GM18505 (cell line): ENCODE measurements at regions not wholly inside any gene's neighbourhood (a gene's known extent, or its start where the extent isn't known, plus 50 kb on each side); places are given as distances from the start of the nearest gene placed in this dataset.

ENCODE experiments used
- ATAC-seq: cut with Tn5 transposase; IDR thresholded peaks from one replicate; pipeline ENCODE4 v1.9.1; 2021; ENCODE audit not compliant: unreplicated experiment
- POLR2A ChIP-seq: IDR thresholded peaks from 4 replicates; pipeline ENCODE4 v1.6.1; 2011; ENCODE audit warnings: borderline replicate concordance; ENCODE audit not compliant: insufficient read depth, insufficient read length; ENCODE audit errors: extremely low read depth

- ATAC-seq = no peak
- TF ChIP-seq POLR2A = no peak
Observed at GRCh38 chr3:106806964-106807363, 570.3 kb upstream of the CCDC54 start.

GRCh38 chr3:106809041-106809440 lies 568.2 kb upstream of the CCDC54 start:
- no peak for ATAC-seq
- no peak for TF ChIP-seq POLR2A

DNA sequence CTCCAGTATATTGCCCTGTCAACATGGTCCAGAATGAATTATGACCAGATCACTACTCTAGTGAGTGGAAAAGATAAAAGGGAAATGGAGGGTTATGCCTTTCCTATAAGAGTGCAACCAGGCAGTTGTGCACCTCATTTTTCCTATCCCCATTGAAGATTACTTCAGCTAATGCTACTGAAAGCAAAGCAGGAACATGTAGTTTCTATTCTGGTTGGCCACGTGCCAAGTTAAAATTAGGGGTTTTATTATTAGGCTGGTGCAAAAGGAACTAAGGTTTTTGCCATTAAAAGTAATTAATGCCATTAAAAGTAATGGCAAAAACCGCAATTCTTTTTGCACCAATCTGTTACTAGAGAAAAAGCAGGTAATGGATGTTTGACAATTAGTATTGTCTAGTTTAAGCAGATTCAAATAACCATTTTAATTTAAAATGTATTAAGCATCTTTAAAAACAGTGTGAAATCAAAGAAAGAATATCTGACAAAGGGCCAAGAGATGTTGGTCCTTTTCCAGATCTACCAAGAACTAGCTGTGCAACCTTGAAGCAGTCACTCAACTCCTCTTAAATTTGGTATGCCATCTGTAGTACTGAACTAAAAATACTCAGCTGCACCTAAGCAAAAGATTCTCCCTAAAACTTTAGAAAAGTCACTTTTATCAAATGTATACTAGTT lies 567.5 kb upstream of the CCDC54 start:
- no peak for ATAC-seq
- no peak for TF ChIP-seq POLR2A

GRCh38 chr3:106810300-106810875 lies 566.9 kb upstream of the CCDC54 start:
- TF ChIP-seq POLR2A = no peak
- no peak for ATAC-seq

DNA sequence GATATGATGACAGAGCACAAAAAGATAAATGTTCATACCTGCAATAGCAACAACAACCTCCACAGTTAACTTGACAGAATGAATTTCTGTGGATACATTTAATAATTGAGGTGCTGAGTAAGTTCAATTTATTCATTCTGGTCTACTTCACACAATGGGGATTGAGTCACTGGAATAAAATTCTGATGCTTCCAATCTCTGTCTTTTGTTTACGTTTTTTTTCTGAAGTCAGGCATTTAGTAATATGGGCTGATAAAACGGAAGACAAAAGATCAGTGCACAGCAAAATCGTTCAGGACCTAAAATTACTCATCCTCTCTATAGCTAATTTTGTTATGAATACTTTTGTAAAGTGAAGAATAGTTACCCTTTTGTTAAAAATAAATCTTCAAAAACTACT lies 565.9 kb upstream of the CCDC54 start:
- no peak for TF ChIP-seq POLR2A
- ATAC-seq = no peak

DNA sequence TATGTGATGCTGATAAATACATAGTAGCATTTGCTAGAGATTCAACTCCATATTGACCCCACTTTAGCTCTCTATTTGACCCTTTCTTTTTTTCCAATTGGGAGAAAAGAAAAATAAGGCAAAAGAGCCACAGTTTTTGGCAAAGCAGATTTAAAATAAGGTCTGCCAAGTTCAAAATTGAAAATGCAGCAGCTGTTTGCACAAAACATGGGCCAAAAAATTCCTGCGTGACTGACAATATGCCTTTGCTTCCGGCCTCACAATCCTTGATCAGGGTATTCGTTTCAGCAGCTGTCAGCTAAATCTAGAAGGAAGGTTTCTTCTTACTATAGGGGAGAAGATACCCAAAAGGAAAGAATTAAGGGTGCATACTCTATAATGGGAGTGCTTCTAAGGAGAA lies 563.5 kb upstream of the CCDC54 start:
- no peak for TF ChIP-seq POLR2A
- ATAC-seq = no peak

DNA sequence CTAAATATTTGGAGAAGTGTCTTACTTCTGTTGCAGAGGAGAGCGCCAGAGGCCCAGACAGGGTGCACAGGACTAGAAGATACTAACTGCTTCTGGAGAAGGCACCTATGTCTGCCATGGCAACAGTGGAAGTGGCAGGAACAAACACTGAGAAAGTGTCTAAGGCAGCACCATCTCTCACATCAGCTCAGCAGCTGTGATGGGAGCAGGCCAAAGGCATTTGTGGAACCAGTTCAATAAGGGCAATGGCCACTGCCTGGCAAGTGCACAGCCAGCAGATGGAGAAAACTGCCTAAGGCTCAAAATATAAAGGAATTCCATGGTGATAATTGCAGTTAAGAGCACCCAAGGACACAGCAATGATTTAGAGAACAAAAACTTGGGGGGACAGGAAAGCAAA lies 563.0 kb upstream of the CCDC54 start:
- no peak for TF ChIP-seq POLR2A
- ATAC-seq = no peak

DNA sequence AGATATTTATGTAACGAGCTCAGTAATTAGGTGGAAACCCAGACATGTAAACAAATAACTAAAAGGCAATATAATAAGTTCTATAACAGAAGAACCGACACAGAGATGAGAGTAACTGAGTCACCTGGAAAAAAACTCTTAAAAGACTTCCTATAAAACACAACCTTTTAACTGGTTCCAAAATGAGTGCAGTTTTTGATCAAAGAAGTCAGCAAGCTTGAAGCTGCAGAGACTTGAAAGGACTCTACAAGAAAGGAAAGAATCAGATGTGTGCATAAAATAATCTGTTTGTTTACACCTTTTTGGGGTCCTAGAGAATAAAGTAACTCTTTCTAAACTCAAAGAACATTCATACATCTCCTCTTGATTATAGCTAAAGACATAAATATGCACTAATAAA lies 560.4 kb upstream of the CCDC54 start:
- TF ChIP-seq POLR2A = no peak
- ATAC-seq = no peak

GRCh38 chr3:106817706-106818105 lies 559.5 kb upstream of the CCDC54 start:
- no peak for TF ChIP-seq POLR2A
- no peak for ATAC-seq

DNA sequence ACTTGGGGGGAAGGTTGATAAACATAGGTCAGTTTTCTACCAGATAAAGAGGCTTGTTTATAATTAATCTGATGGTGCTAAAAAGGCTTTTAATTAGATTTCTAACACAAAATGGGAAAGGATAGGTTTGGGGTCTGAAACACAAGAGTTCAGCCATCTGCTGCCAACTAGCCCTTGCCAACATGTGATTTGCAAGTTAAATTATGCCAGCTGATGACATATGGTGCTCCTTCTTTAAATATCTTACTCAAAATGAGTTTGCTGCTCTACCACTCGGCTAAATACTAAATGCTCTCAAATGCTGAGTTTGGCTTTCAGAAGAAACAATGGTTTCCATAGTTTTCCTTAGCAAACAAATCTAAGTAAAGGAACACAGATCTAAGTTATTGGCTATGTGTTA lies 557.8 kb upstream of the CCDC54 start:
- TF ChIP-seq POLR2A = no peak
- no peak for ATAC-seq

DNA sequence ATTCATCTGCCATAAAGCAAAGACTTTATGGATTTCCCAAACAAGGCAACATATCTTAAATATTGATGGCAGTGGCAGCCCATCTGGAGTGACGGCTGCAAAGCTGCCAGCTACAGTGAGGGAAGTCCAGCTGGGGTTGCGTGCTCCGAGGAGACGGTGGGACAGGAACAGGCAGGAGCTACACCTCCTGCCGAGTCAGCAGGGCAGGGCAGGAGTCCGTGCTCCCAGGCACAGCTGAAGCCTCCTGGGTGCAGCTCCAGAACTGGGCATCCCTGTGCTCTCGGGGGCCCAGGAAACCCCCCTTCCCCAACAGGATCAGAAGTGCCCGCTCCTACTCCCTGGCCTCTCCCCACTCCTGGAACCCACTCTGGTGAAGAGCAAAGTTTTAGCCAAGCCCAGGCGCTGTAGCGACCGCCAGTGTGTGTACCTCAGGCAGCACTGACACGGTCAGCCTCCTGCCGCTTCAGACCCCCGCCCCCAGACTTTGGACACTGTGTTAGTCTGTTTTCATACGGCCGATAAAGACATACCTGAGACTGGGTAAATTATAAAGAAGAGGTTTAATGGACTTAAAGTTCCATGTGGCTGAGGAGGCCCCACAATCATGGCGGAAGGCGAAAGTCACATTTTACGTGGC lies 556.4 kb upstream of the CCDC54 start:
- ATAC-seq = no peak
- no peak for TF ChIP-seq POLR2A

DNA sequence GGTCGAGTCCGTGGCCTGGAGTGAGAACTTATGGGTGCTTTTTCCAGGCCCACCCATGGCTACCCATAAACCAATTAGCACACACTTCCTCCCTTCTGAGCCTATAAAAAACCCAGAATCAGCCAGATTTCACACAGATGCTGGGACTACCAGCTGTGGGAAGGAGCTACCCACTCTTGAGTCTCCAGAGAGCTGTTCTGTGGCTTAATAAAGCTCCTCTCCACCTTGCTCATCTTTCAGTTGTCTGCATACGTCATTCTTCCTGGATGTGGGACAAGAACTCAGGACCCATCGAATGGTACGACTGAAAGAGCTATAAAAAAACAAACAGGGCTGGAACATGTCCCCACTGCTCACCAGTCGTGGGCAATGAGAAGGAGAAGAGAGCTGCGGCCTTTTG lies 555.4 kb upstream of the CCDC54 start:
- TF ChIP-seq POLR2A = no peak
- no peak for ATAC-seq

GRCh38 chr3:106822204-106822603 lies 555.0 kb upstream of the CCDC54 start:
- ATAC-seq = no peak
- TF ChIP-seq POLR2A = no peak

- TF ChIP-seq POLR2A = no peak
Observed at GRCh38 chr3:106823701-106824100, 553.5 kb upstream of the CCDC54 start.

More at GRCh38 chr3:106823701-106824100, 553.5 kb upstream of the CCDC54 start:
- no peak for ATAC-seq
